Ishikawa (cell line): ENCODE measurements at regions not wholly inside any gene's neighbourhood (a gene's known extent, or its start where the extent isn't known, plus 50 kb on each side); places are given as distances from the start of the nearest gene placed in this dataset.

Source experiments
- CEBPB ChIP-seq: IDR thresholded peaks from 2 replicates; pipeline ENCODE4 v1.6.1; 2012
- CREB1 ChIP-seq: IDR thresholded peaks from 2 replicates; pipeline ENCODE4 v1.6.1; 2012; ENCODE audit warnings: low read depth
- EGR1 ChIP-seq: IDR thresholded peaks from 2 replicates; pipeline ENCODE4 v1.6.1; 2012
- EP300 ChIP-seq: IDR thresholded peaks from 2 replicates; pipeline ENCODE4 v1.6.1; 2012; ENCODE audit warnings: borderline replicate concordance
- FOXM1 ChIP-seq: IDR thresholded peaks from 2 replicates; pipeline ENCODE4 v1.6.1; 2012; ENCODE audit warnings: low read depth, borderline replicate concordance
- MAX ChIP-seq: IDR thresholded peaks from 2 replicates; pipeline ENCODE4 v1.6.1; 2012
- RAD21 ChIP-seq: IDR thresholded peaks from 2 replicates; pipeline ENCODE4 v1.6.1; 2012; ENCODE audit warnings: low read depth
- REST ChIP-seq: IDR thresholded peaks from 2 replicates; pipeline ENCODE4 v1.6.1; 2012; ENCODE audit warnings: low read depth, mild to moderate bottlenecking
- TAF1 ChIP-seq: IDR thresholded peaks from 2 replicates; pipeline ENCODE4 v1.6.1; 2012; ENCODE audit warnings: low read depth, mild to moderate bottlenecking
- TCF12 ChIP-seq: IDR thresholded peaks from 2 replicates; pipeline ENCODE4 v1.6.1; 2012; ENCODE audit warnings: low read depth
- TEAD4 ChIP-seq: IDR thresholded peaks from 2 replicates; pipeline ENCODE4 v1.6.1; 2012
- USF1 ChIP-seq: IDR thresholded peaks from 2 replicates; pipeline ENCODE4 v1.6.1; 2012
- YY1 ChIP-seq: IDR thresholded peaks from 2 replicates; pipeline ENCODE4 v1.6.1; 2012; ENCODE audit warnings: low read depth
- ZBTB7A ChIP-seq: IDR thresholded peaks from 2 replicates; pipeline ENCODE4 v1.6.1; 2012; ENCODE audit warnings: low read depth

GRCh38 chr10:83764666-83765065 is 374.6 kb upstream of the GHITM start:
- TF ChIP-seq TCF12: no peak
- TF ChIP-seq TEAD4: no peak
- TF ChIP-seq ZBTB7A: no peak
- no peak for TF ChIP-seq TAF1
- no peak for TF ChIP-seq CREB1
- no peak for TF ChIP-seq MAX
- no peak for TF ChIP-seq EP300
- TF ChIP-seq YY1: no peak
- TF ChIP-seq RAD21: no peak
- TF ChIP-seq USF1: no peak
- no peak for TF ChIP-seq CEBPB
- TF ChIP-seq REST: no peak
- TF ChIP-seq EGR1: no peak
- TF ChIP-seq FOXM1: no peak
